GF-D8 (cell line): ENCODE measurements at regions not wholly inside any gene's neighbourhood (a gene's known extent, or its start where the extent isn't known, plus 50 kb on each side); places are given as distances from the start of the nearest gene placed in this dataset.
A peak's percentile ranks its signal among the peaks of the same experiment; 100 is the strongest.
"Not testable (repeated sequence)": the region's sequence is repeated elsewhere in the genome, so short reads cannot be mapped to it uniquely, and the experiment has no call there.

Experiments used
- DNase-seq: peaks from one replicate; lab custom pipeline; 2025; lab: John Stamatoyannopoulos, UW

DNA sequence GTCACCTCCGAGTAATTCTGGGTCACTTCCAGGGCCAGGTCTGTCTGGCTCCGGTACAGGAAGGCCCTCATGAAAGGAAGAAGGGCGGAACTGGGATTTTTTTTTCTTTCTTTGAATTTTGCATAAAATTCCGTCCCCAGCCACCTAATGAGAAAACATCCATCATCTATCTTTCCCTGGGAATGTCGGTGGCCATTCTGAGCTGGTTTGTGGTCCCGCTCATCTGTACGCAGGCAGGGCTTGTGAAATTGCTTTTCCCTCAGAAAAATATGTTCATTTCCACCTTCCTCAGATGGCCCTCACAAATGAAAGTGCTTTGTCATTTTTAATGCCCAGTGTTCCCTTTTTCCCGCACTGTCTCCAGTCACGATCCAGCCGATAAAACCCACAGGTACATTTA is 353.0 kb upstream of the ZFHX3 start:
- DNase-seq, result no peak

DNA sequence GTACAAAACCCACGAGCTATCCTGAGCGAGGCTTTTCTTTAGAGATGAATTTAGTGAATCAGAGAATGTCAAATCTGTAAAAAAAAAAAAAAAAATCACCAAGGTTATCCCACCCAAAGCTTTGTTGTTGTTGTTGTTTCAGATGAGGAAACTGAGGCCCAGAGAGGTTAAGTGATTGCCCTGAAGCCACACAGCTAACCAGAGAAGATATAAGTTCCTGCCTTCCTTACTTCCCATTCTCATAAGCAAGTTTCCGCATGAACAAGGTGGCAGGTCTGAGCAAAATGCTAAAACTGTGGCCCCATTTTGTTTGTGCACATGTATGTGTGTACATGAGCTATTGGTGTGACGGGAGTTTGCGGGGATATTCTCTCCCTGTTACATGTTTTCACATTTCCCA is 352.1 kb upstream of the ZFHX3 start:
- no peak for DNase-seq

DNA sequence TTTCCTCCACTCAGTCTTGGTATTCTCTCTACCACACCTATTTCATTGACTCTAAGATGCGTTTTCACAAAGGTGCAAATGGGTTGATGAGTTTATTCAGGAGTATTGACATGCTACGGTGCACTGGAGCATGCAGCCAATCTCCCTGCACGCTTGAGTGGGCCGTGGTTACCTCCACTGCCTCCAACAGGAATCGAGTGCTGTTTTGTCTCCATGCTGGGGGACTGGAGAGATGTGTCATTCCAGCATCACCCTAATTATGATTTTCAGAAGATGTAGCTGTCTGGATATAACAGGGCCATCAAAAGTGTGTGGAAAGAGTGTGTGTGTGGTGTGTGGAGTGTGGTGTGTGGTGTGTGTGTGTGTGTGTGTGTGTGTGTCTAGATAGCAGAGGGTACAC is 351.6 kb upstream of the ZFHX3 start:
- no peak for DNase-seq

DNA sequence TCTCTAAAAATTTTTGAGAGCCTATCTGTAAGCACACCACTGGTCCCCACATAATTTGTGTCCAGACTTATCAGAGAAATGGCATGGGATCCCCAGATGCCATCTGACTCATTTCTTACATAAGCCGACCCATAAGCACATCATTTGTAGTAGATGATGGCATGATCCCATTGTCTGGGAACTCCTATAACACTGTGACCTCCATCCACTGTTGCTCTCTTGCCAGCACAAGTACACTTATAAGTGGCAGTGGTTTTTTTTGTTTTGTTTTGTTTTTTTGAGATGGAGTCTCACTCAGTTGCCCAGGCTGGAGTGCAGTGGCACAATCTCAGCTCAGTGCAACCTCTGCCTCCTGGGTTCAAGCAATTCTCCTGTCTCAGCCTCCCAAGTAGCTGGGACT is 350.7 kb upstream of the ZFHX3 start:
- DNase-seq, result not testable (repeated sequence)

DNA sequence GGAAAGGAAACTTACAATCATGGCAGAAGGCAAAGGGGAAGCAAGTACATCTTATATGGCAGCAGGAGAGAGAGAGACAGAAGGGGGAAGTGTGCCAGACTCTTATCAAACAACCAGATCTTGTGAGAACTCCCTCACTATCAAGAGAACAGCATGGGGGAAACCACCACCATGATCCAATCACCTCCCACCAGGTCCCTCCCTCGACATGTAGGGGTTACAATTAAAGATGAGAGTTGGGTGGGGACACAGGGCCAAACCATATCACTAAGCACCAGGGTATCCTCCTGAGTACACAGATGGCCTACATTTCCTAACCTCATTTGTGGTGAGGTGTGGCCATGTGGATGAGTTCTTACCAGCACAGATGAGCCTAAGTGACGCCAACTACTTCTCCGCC is 348.6 kb upstream of the ZFHX3 start:
- DNase-seq, result peak; percentile 63

DNA sequence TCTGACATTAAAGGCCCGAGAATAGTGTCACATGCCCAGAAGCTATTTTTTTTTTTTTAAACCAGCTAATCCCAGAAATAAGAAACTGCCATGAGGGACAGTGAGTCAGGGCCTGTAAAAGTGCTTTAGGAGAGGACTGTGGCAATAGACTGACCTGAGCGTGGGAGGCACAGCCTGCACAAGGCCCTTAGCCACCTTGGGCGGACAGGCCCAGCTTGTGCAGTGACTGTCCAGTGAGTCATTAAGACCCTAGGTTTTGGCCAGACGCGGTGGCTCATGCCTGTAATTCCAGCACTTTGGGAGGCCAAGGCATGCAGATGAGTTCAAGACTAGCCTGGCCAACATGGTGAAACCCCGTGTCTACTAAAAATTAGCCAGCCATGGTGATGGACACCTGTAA is 343.0 kb upstream of the ZFHX3 start:
- no peak for DNase-seq

DNA sequence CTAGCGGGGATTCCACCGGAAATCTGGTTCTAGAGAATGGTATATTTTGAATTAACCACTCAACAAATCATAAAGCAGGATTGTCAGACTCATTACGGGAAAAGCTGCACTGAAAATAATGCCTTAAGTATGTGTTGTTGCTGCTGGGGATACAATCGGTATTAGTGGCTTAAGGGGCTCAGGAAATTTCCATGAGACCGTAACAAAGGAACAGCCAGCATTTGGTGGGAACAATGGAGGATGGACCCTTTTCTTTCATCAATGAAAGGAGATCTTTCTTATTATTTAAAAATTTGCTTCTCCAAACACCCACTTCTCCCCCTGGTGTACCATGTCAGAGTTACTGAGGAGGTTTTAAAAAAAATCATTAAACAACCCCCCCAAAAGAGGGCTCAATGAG is 342.6 kb upstream of the ZFHX3 start:
- no peak for DNase-seq

DNA sequence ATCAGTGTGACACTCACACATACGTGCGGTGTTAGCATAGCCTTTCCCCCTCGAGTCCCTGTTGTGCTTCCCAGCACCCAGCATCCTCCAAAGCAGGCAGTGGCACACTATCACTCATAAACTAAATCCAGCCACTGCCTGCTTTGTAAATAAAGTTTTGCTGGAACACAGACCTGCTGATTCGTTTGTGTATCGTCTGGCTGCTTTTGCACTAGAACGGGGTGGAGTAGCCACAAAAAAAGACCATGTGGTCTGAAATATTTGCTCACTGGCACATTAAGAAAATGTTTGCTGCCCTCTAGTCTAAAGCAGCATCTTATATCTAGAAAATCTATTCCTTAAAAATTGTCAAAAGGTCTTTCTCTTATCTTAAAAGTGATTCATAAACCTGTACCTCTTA is 341.2 kb upstream of the ZFHX3 start:
- DNase-seq, result no peak

DNA sequence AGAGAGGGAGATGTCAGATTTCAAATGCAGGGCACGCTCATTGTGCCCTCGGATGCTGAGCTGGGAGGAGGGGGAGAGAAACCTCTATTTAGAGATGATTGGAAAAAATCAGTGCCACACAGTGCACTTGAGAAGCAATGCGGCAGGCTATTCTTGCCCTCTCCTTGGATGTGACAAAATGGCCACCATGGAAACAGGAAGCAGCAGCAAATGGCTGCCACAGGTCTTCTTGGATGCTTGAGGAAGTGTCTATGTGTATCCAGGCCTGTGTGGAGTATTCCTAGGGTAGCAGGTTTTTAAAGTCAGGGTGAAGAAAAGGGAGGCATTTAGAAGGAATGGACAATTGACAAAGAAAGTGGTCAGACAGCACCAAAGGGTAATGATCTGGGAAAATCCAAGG is 340.1 kb upstream of the ZFHX3 start:
- DNase-seq, result no peak

DNA sequence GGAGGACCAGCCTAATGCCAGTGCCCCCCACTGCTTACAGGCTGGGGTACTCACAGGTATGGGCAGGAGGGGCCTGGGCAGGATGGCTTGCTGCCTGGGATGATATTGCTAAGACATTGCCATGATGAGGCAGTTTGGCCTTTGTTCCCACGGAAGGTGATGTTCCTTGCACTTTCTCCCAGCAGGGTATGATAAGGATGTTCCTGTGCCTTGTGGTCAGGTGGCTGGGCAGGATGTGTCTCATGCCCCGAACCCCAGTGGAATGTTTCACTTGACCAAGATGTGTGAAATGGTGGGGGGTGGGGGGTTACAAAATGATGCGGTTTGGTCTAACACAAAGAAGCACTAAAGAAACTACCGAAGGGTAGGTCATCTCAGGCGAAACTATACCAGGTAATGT is 337.8 kb upstream of the ZFHX3 start:
- DNase-seq, result no peak

DNA sequence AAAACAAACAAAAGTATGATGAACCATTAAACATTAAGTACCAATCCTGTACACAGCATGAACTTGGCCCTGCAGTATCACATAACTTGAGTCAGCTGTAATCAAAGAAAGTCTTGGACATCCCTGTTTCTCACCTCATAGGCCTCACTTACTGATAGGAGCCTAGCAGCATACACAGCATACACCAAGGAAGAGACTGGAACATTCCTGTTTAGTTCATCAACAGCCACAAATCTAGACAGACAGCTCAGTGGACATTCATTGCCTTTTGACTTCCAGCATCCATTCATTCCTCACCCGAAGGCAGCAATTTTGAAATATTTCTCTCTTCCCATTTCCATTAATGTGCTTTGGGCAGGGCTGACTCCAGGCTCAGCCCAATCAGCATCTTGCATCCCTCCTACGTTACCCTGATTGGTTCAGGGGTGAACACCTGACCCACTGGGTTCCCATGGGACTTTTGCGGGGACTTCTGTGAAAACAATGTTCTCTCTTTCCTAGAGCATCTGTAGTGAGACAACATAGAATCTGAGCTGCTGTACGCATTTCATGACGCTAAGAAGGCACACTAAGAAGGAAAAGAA is 336.7 kb upstream of the ZFHX3 start:
- no peak for DNase-seq

DNA sequence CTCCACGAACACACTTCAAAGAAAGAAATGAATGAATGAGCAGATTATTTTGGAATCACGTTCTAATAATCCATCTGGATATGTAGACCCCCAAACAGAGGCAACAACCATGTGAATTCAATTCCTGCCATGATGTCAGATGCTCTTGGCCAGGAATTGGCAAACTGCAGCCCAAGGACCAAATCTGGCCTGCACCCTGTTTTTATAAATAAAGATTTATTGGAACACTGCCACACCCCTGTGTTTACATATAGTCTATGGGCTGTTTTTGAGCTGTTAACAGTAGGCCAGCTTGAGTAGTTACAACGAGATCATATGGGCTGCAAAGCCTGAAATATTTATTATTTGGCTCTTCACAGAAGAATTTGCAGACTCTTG is 336.0 kb upstream of the ZFHX3 start:
- no peak for DNase-seq

DNA sequence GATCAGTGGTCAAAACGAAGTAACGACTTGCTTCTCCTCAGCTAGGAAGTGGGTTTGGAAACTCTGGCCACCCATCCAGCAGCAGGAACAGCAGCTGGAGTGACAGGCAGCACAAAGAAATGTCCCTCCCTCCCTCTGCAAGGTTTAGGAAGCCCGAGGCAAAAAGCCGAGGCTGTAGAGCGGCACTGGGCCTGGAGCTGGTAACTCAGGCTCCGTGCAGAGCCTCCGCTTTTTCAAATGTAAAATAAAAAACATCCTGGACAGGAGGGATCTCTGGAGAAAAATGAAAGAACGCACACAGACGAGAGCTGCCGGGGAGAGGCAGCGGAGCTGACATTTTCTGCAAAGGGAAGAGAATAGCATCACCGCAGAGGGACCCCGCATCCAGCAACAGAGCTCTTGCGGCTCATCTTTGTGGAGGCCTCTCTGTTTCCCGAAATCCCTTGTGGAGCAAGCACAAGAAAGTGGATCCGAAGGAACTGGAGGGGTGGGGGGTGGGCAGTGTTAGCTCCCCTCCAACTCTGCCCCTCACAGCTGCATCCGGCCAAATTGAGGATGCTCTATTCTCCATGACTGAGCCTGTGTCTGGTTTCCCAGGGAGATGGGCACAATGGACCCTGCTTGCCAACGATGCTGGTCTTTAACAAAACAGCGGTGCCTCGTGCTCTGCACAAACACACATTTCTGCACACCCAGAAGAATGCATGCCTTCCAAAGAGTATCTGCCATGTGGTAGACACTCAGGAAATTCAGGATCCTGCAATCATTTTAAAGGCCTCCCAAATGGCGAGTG is 335.5 kb upstream of the ZFHX3 start:
- no peak for DNase-seq

DNA sequence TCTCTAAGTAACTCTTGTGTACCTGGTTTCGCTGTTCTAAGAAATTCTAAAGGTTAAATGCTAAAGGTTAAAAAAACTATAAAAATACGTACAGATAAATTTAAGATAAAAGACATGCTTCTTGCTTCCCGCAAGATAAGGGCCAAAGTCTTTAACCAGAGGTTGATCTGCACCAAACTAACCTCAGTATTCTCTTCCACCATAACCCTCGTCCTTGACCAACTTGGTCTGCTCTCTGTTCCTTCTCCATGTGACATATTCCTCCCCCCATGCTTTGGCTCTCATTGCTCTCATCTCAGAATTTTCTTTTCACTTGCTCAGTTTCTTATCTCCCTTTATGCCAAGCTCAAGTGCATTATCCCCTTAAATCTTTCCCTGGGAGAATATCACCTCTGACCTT is 330.5 kb upstream of the ZFHX3 start:
- no peak for DNase-seq

DNA sequence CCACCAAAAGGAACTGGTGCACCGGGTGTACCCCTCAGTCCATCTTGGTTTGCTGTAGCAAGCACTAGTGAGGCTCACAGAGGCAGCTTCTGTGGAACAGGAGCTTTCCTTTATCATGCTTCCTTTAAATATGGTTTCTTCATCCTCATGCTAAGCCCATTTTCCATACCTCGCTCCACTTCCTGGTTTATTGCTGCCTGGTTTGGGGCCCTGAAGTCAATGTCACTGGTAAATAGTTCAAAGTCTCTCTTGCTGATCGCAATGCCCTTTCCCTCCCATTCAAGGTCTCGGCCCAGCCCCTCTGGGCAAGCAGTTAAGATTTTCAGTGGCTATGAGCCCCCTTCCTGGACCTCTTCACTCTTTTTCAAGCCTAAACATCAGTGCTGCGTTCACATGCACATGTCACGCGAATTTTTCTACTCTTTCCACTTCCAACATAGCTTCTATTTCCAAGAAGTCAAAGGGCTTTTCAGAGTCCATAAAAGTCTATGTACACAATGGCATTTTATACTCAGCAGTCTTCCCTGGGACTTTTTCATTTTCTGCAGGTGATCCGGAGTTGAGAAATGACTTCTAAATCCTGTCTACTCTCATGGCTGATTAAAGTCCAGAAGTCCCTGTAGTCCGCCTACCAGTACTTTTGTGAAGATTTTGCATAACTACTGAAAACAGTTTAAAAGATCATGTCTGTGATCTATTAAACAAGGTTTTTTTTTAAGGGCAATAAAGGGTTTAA is 323.8 kb upstream of the ZFHX3 start:
- DNase-seq, result no peak

DNA sequence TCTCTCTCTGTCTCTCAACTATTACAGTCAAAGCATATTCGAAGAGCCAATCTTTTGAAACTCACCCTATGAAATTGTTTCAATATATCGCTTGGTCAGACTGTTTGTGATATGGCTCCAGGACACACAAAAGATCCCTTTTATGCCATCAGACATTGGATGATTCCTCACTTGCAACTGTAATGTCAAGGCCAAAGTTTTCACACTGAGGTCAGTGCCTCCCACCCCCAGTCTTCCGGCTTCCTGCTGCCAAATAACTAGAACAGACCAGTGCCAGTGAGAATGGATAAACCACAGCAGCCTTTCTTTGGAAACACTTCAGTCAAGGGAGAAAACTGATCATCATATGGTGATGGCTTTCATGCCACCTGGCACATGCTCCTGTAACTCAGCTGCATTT is 321.9 kb upstream of the ZFHX3 start:
- no peak for DNase-seq

DNA sequence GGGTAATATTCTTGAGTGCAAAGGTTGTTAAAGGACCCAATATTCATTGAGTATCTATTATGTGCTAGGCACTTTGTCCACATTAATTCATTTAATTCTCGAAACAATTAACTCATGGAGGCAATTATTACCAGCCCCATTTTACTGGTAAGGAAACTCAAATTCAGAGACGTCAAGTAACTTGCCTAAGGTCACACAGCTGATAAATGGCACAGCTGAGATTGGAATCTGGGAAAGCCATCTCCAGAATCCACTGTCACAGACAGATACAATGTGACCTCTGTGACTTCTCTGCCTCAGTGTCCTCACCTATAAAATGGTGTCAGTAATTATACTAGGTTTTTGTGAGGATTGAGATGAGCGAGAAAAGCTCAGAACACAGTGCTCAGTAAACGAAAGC is 320.8 kb upstream of the ZFHX3 start:
- DNase-seq, result no peak

DNA sequence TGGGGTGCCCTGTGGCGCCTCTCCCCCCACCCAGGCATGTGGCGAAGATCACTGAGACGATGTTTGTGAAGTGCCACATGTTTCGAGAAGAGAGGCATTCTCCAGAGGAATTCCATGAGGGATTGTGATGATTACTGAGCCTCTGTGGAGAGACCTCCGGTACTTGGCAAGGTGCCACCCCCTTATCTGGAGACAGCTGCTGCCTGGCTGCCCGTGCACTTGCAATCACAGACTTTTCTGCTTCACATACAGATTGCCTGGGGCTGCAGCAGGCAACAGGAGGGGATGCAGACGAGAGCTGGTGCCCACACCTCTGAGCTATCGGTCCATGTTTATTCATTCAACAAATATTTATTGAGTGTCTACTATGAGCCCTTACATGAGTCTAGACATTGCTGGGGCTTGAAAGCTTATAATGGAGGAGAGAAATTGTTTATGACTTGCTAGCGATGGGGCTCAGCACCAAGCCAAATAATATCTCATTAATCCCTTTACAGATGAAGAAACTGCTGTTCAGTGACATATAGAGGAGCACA is 317.2 kb upstream of the ZFHX3 start:
- DNase-seq, result no peak

DNA sequence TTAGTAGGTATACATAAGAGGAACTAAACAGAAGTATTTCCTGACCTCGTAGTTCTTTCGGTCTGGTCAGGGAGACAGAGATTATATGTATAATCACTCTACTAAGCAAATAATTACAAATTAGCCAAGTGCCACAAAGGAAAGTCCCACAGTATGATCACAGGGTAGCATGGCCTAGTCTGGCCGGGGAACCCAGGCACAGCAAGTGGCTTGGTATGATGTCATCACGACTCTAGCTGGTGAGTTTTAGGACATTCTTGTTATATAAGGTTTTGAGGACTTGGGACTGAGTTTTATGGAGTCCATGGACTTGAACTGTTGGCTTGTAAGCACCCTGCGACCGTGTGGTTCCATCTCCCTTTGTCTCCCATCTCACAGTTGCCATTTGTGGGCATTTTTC is 316.5 kb upstream of the ZFHX3 start:
- DNase-seq, result no peak

DNA sequence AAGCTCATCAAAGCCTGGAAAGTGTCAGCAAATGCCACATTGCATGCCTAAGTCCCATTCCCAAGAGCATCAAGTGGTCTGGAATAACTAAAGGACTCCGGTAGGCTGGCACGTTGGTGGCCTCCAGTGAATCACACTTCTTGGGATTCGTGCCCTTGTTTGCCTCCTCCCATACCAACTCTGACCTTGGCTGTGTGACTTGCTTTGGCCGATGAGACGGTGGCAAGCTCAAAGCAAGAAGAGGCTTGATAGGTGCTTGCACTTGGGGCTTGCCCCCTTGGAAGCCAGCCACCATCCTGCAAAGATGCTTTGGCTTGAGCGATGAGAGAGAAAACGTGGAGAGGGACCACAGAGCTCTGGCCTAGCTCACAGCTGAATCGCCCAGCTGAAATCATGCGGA is 313.1 kb upstream of the ZFHX3 start:
- no peak for DNase-seq

DNA sequence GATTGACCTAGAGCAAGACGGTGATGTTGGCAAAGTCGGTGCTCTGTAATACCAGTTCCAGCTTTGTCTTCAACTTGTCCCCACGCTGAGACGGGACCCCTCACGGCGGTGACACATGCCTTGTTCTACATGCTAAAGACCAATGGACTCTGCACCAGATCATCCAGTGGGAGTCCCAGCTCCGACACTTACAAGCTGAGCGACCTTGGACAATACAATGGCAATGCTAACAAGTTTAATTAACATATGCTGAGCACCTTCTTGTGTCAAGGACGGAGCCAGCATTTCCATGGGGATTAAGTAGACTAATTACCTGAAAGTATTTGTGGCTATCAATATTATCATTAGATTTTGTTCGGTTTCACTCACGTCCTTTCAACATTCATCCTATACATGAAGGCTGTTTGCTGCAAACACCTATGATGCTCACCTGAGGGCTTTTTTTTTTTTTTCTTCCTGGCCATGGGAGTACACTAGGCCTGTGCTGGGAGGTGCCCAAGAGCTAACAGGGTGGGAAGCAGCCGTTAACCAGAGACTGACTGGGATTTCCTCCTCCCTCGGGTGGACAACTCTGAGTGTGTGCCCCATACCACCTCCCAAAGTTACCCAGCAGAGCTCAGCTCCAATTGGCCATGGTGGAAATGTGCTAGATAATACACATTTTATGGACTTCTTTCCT is 308.6 kb upstream of the ZFHX3 start:
- no peak for DNase-seq

DNA sequence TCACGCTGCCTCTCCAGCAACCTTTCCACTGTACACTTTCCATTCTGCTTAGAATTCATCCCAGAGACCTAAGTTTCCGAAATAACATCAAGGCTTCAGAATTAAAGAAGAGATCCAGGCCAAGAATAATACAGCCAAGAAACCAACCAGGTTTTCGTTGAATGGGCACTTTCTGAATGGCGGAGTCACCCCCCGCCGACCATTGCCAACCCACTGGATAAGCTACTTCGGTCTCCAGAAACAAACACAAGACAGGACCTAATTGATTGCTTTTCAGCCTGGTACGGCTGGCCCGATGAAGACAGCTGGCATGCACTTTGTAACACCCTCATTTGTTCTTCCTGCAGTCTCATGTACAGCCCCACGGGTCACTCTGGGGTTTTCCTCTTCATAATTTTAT is 308.1 kb upstream of the ZFHX3 start:
- DNase-seq, result no peak

DNA sequence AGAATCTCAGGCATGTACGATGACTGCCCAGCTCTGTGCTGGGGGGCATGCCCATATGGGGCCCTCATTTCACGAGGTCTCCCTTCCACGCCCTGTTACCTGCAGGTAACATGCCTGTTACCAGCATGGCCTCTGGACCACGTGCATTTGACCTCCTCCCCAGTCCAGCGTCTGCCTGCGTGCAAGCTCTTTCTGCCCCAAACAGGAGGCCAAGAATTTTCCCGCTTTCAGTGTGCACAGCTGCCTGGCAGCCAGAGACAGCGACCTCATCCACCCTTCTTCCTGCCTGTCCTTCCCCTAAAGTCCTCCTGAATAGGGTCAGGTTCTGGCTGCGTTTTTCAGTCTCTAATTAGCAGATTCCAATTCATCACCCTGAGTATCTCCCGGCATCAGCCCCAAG is 306.5 kb upstream of the ZFHX3 start:
- no peak for DNase-seq
